ENCODE measurements at regions not wholly inside any gene's neighbourhood (a gene's known extent, or its start where the extent isn't known, plus 50 kb on each side); places are given as distances from the start of the nearest gene placed in this dataset.

DNA sequence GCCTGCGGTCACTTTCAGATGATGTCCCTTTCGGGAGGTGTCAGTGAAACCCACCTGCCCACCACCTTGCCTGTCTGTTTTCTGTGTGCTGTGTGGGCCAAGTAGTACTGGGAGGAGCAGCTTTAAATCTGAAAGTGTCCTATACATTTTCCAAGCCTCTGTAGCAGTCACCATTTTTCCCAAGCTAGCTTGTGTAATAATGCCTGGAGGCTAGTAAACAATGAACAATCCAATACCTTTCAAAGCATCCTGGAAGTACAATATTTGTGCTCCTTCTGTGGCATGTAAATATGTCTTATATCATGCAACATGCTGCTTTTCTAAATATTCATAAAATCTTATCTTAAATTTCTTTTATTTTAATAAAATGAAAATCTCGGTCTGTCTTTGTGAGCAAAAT, 111.6 kb upstream of the C1GALT1C1 start:
- TF ChIP-seq, protein P1, sequence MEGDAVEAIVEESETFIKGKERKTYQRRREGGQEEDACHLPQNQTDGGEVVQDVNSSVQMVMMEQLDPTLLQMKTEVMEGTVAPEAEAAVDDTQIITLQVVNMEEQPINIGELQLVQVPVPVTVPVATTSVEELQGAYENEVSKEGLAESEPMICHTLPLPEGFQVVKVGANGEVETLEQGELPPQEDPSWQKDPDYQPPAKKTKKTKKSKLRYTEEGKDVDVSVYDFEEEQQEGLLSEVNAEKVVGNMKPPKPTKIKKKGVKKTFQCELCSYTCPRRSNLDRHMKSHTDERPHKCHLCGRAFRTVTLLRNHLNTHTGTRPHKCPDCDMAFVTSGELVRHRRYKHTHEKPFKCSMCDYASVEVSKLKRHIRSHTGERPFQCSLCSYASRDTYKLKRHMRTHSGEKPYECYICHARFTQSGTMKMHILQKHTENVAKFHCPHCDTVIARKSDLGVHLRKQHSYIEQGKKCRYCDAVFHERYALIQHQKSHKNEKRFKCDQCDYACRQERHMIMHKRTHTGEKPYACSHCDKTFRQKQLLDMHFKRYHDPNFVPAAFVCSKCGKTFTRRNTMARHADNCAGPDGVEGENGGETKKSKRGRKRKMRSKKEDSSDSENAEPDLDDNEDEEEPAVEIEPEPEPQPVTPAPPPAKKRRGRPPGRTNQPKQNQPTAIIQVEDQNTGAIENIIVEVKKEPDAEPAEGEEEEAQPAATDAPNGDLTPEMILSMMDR (IDR thresholded peaks at IDR 0.05): no peak
- Mint-ChIP-seq H3K9me3 (peaks cover 35% of the 10 kb centered on the region), H3K4me1 (peaks cover 8% of the 10 kb centered on the region), H3K4me3 (no peak overlapping the region), H3K27me3 (ENCODE audit: low read depth, poor library complexity) (no peaks in the 10 kb centered on the region), H3K27ac (no peak overlapping the region), H3K36me3 (ENCODE audit: low read depth) (peaks cover 4% of the 10 kb centered on the region)
- DNase-seq: no peak

GRCh38 chrX:120740072-120740471, 110.2 kb upstream of the C1GALT1C1 start:
- Mint-ChIP-seq H3K27me3 (ENCODE audit: low read depth, poor library complexity) (no peaks in the 10 kb centered on the region), H3K27ac (no peak overlapping the region), H3K9me3 (peaks cover 24% of the 10 kb centered on the region), H3K4me3 (no peak overlapping the region), H3K36me3 (ENCODE audit: low read depth) (peaks cover 4% of the 10 kb centered on the region), H3K4me1 (peaks cover 4% of the 10 kb centered on the region)
- DNase-seq: no peak
- TF ChIP-seq, protein P1 (IDR thresholded peaks at IDR 0.05): no peak

DNA sequence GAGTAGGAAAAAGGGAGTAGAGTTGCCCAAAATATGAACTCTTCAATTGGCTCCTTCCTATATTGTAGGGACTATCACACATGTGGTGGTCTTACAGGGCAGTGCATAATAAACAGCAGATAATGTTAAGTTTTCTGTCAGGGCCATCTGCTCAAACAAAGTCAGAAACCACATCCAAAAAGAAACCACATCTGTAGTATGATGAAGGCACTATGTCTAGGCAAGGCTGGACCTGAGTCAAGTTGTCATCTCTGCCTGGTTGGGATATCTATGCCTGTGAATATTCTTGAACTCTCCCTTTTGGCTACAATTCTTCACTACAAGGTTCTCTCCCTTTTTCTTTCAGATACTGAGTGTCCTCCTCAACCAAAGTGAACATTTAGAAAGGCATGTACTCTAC, 109.4 kb upstream of the C1GALT1C1 start:
- peaks cover 4% of the 10 kb centered on the region for H3K4me1 Mint-ChIP-seq

DNA sequence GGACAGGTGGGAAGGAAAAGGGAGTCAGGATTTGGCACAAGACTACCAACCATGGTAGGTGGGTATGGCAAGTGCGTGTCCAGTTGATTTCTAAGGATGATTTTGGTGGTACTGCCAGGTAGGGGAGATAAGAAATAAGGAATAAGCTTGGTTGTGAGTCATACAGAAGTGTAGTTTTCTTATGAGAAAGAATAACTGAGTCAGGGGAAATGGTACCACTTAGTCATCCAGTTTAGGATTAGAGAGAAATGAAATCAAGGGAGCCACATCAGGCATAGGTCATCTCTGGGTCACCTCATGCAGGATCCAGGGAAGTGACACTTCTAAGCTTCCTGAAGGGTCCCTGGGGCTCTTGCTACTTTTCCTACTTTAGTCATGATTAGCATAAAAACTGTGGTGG, 107.1 kb upstream of the C1GALT1C1 start:
- no peak overlapping the region for H3K4me3 Mint-ChIP-seq
- no peak for DNase-seq
- H3K27ac Mint-ChIP-seq: no peak overlapping the region
- TF ChIP-seq, protein P1 (IDR thresholded peaks at IDR 0.05): no peak
- H3K36me3 Mint-ChIP-seq (ENCODE audit: low read depth): no peaks in the 10 kb centered on the region
- no peaks in the 10 kb centered on the region for H3K27me3 Mint-ChIP-seq (ENCODE audit: low read depth, poor library complexity)
- peaks cover 35% of the 10 kb centered on the region for H3K9me3 Mint-ChIP-seq
- H3K4me1 Mint-ChIP-seq: peaks cover 4% of the 10 kb centered on the region

More for the DNA sequence above, 109.4 kb upstream of the C1GALT1C1 start:
- H3K27me3 Mint-ChIP-seq (ENCODE audit: low read depth, poor library complexity): no peaks in the 10 kb centered on the region
- peaks cover under 1% of the 10 kb centered on the region for H3K36me3 Mint-ChIP-seq (ENCODE audit: low read depth)
- no peak overlapping the region for H3K4me3 Mint-ChIP-seq
- TF ChIP-seq, protein P1 (IDR thresholded peaks at IDR 0.05): no peak
- DNase-seq: no peak
- no peak overlapping the region for H3K27ac Mint-ChIP-seq
- peaks cover 21% of the 10 kb centered on the region for H3K9me3 Mint-ChIP-seq

DNA sequence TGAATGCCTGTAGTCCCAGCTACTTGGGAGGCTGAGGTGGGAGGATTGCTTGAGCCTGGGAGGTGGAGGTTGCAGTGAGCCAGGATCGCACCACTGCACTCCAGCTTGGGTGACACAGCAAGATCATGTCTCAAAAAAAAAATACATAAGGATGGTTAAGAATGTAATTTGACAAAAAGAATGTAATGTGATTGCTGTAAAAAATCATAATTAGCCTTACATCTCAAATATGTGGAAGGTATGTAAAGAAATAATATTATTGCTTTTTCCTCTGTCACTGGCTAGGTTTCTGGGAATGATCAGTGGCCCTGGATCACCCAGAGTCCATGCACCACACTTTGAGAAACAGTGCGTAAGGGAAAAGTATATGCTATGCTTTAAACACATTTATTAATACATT, 106.1 kb upstream of the C1GALT1C1 start:
- peaks cover 43% of the 10 kb centered on the region for H3K9me3 Mint-ChIP-seq
- H3K4me3 Mint-ChIP-seq: no peak overlapping the region
- TF ChIP-seq, protein P1 (IDR thresholded peaks at IDR 0.05): no peak
- no peaks in the 10 kb centered on the region for H3K27me3 Mint-ChIP-seq (ENCODE audit: low read depth, poor library complexity)
- no peaks in the 10 kb centered on the region for H3K36me3 Mint-ChIP-seq (ENCODE audit: low read depth)
- H3K27ac Mint-ChIP-seq: no peak overlapping the region
- no peak for DNase-seq
- H3K4me1 Mint-ChIP-seq: no peaks in the 10 kb centered on the region

DNA sequence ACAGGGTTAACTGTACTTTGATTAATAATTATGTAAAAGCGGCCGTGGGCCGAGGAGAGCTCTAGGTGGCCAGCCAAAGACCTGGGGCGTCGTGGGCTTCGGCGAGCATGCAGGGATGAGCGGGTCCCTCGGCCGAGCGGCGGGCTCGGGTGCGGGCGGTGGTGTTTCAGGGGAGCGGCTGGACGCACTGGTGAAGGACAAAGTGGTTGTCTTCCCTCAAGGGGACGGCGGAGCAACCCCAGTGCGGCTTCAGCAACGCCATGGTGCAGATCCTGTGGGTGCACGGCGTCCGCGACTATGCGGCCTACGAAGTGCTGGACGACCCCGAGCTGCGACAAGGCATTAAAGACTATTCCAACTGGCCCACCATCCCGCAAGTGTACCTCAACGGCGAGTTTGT, 103.0 kb upstream of the C1GALT1C1 start:
- Mint-ChIP-seq H3K36me3 (ENCODE audit: low read depth) (no peaks in the 10 kb centered on the region), H3K27me3 (ENCODE audit: low read depth, poor library complexity) (no peaks in the 10 kb centered on the region), H3K9me3 (peaks cover 44% of the 10 kb centered on the region), H3K27ac (no peak overlapping the region), H3K4me3 (no peak overlapping the region), H3K4me1 (no peaks in the 10 kb centered on the region)
- no peak for DNase-seq
- TF ChIP-seq, protein P1 (IDR thresholded peaks at IDR 0.05): no peak

All from nephron progenitor cell (in vitro differentiated cells).